HT1080 (cell line): ENCODE measurements at regions not wholly inside any gene's neighbourhood (a gene's known extent, or its start where the extent isn't known, plus 50 kb on each side); places are given as distances from the start of the nearest gene placed in this dataset.
"Not testable (repeated sequence)": the region's sequence is repeated elsewhere in the genome, so short reads cannot be mapped to it uniquely, and the experiment has no call there.

Experiments used
- DNase-seq: peaks from one replicate; pipeline ENCODE4 v3.0.0-alpha.2; 2015; ENCODE audit warnings: low read depth

DNA sequence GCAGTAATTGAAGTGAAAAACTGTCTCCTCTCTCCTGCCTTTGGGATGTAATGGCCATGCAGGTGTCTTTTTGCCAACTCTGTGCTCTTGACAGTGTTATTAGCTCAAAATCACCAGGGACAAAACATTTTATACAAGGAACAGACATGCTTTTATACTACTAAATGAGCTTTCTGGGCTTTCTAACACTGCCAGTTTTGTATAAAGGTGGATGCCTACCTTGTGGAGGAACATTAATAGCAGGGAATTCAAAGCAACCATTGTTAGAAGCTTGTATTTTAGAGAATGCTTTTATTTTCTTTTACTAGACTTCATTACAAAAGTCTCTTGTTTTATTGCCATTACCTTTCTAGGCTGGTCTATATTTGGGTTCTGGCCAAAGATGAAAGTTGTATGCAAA lies 54.7 kb upstream of the ARSJ start:
- DNase-seq = no peak

DNA sequence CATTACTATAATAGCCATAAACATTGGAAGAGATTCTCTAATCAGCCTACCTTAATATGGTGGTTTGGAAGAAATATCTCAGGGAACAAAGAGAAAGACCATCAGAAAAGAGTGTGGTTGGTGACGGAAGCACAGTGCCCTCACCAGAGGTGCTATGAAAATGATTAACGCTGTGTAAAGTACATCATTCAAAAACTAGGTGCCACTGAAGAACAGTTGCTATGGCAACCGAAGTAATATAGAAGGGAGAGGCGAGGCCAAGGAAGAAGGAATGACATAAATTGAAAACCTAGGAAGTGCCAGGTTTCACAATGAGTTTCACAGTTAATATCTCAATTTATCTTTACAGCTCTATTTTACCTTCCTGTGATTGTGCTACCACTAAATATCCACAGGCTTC lies 57.0 kb upstream of the ARSJ start:
- no peak for DNase-seq

GRCh38 chr4:114036864-114037263 lies 57.4 kb upstream of the ARSJ start:
- DNase-seq = no peak

- no peak for DNase-seq
Measured at GRCh38 chr4:114037988-114038387, 58.5 kb upstream of the ARSJ start.

GRCh38 chr4:114038762-114039387 lies 59.4 kb upstream of the ARSJ start:
- DNase-seq = no peak

- DNase-seq = peak; percentile 17
Measured at GRCh38 chr4:114040319-114041116, 61.1 kb upstream of the ARSJ start.

- no peak for DNase-seq
Measured at GRCh38 chr4:114041117-114041475, 61.6 kb upstream of the ARSJ start.

GRCh38 chr4:114043116-114043515 lies 63.7 kb upstream of the ARSJ start:
- peak; percentile 27 for DNase-seq

GRCh38 chr4:114044351-114044750 lies 64.9 kb upstream of the ARSJ start:
- not testable (repeated sequence) for DNase-seq

DNA sequence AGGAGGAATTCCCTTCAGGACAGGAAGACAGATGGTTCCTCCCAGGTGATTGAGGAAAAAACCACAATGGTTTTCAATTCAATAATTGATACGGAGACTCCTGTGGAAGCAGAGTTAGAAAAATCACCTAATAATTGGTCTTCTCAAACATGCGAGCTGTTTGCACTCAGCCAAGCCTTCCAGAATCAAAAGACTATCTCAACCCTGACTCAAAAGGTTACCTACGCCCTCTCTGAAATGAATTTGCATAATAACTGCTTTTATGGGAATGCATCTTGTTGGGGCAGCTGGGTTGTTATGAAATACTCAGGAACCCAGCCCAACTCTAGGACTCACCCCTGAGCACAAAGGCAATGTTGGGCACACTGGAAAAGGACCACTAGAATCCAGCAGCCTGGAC lies 66.9 kb upstream of the ARSJ start:
- no peak for DNase-seq

- DNase-seq = not testable (repeated sequence)
Measured at GRCh38 chr4:114048154-114048553, 68.7 kb upstream of the ARSJ start.

DNA sequence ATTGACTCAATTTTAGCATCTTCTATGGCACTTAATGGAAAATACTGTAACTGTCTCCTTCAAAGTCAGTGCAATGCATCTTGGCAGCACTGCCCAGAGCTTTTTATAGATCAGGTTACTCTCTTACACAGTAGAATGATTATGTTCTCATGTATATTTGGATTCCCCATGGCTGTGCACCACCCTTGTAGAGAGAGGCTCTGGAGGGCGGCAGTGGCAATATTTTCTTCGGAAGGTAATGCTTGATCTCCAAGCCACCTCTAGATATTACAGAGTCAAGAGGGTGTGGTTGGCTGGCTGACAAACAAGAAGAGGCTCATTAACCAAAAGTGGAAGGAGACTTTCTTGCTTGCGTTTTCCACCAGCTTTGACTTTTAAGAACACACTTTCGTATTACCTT lies 72.8 kb upstream of the ARSJ start:
- DNase-seq = no peak

GRCh38 chr4:114056599-114056998 lies 77.2 kb upstream of the ARSJ start:
- no peak for DNase-seq

- no peak for DNase-seq
Measured at GRCh38 chr4:114057746-114058145, 78.3 kb upstream of the ARSJ start.

GRCh38 chr4:114062499-114062898 lies 83.1 kb upstream of the ARSJ start:
- DNase-seq = no peak

DNA sequence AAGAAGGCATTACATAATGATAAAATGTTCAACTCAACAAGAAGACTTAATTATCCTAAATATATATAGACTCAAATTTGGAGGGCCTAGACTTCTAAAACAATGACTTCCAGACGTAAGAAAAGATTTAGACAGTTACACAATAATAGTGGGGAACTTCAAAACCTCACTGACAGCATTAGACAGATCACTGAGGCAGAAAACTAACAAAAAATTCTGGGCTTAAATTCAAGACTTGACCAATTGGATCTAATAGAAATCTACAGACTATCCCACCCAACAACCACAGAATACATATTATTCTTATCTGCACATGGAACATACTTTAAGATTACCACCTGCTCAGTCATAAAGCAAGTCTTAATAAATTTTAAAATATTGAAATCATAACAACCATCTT lies 93.3 kb upstream of the ARSJ start:
- DNase-seq = no peak

- DNase-seq = peak; percentile 63
Measured at GRCh38 chr4:114076899-114077570, 97.6 kb upstream of the ARSJ start.

DNA sequence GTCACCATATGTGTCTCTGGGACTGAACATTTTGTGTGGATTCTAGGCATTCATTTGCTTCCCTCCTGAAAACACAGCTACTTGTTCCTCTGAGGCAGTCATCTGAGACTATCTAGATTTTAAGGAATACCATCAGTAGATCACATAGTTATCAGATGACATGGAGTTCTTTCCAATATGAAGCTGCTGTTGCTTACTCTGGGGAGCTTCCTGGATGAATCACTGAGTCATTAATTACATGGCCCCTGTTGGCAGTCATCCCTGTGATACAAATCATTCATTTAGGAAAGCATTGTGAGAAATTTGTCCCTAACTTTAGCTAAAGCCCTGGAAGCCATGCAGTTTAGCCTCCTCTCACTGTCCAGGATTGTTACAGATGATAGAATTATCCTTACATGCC lies 98.2 kb upstream of the ARSJ start:
- peak; percentile 78 for DNase-seq

DNA sequence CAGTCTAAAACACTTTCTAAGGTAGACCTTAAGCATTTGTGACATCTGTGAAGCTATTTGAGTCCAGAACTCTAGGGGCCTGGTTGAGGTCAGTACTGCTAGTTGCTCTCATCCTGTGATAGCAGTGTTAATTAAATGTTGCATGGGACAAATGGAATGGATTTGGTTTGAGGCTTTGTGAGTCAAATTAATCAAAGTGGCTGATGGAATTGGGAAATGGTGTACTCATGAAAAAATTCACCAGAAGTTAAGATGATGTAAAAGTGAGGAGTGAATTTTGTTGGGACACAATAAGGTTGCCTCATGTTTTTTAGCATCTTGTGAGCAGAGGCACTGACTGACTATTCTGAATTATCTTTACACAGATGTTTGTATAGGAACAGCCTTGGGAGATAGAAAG lies 99.2 kb upstream of the ARSJ start:
- no peak for DNase-seq

- DNase-seq = no peak
Measured at GRCh38 chr4:114081783-114082182, 102.3 kb upstream of the ARSJ start.

DNA sequence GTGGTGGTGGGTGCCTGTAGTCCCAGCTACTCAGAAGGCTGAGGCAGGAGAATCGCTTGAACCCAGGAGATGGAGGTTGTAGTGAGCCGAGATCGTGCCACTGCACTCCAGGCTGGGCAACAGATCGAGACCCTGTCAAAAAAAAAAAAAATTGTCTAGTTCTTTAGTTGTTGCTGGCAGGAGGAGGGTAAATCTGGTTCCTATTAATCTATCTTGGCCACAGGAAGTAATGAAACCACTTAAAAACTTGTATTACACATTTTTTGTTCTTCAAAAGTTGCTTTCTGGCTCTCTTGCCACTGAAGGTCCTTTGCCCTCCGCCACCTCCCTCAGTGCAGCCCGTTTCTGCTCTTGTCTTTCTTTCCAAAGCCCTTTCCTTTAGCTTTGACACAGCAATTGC lies 102.9 kb upstream of the ARSJ start:
- no peak for DNase-seq

GRCh38 chr4:114085611-114086345 lies 106.3 kb upstream of the ARSJ start:
- DNase-seq = no peak
